WTC11 (cell line): ENCODE measurements at regions not wholly inside any gene's neighbourhood (a gene's known extent, or its start where the extent isn't known, plus 50 kb on each side); places are given as distances from the start of the nearest gene placed in this dataset.

Experiments
- ATAC-seq: fragments of 200-7000 bp; cut with Tn5 transposase; 2 replicates; pipeline ENCODE4 v1.10.0; 2021; ENCODE audit warnings: mild to moderate bottlenecking, moderate library complexity
- CTCF ChIA-PET: fragments of 300-600 bp; sonication (Branson Sonifier 250); formaldehyde crosslinking; loops from one replicate; lab custom pipeline; 2021; ENCODE audit warnings: antibody characterized with exemption; lab: Charles Lee
- POLR2A ChIA-PET: fragments of 350-600 bp; sonication (Branson Sonifier 250); formaldehyde crosslinking; loops from one replicate; lab custom pipeline; 2021; ENCODE audit warnings: antibody characterized with exemption; lab: Charles Lee
- DNase-seq: peaks from one replicate; pipeline ENCODE4 v3.0.0; 2021; ENCODE audit warnings: low spot score
- H3K27ac Mint-ChIP-seq: 2 replicates; pipeline ENCODE4 v1.8.0; 2021; ENCODE audit warnings: mixed read lengths
- H3K27me3 Mint-ChIP-seq: 2 replicates; pipeline ENCODE4 v1.8.0; 2021; ENCODE audit warnings: low read depth, mild to moderate bottlenecking, moderate library complexity, mixed read lengths
- H3K36me3 Mint-ChIP-seq: 2 replicates; pipeline ENCODE4 v1.8.0; 2021; ENCODE audit warnings: mixed read lengths
- H3K4me1 Mint-ChIP-seq: 2 replicates; pipeline ENCODE4 v1.8.0; 2022; ENCODE audit warnings: mixed read lengths
- H3K4me3 Mint-ChIP-seq: 2 replicates; pipeline ENCODE4 v1.8.0; 2021; ENCODE audit warnings: mild to moderate bottlenecking, moderate library complexity, mixed read lengths
- H3K9me3 Mint-ChIP-seq: 2 replicates; pipeline ENCODE4 v1.8.0; 2021; ENCODE audit warnings: mixed read lengths
- ATF2 ChIP-seq: sonication (generic); formaldehyde crosslinking; IDR thresholded peaks from 2 replicates; pipeline ENCODE4 v1.8.1; 2022; ENCODE audit warnings: low read depth, missing genetic modification reagents, borderline replicate concordance
- CREB1 ChIP-seq: sonication (generic); formaldehyde crosslinking; IDR thresholded peaks from 2 replicates; pipeline ENCODE4 v1.8.0; 2023; ENCODE audit warnings: mild to moderate bottlenecking, missing genetic modification reagents
- CREM ChIP-seq: sonication (generic); formaldehyde crosslinking; IDR thresholded peaks from 2 replicates; pipeline ENCODE4 v1.8.1; 2022; ENCODE audit warnings: mild to moderate bottlenecking, missing genetic modification reagents, moderate library complexity
- E2F5 ChIP-seq: sonication (generic); formaldehyde crosslinking; IDR thresholded peaks from 2 replicates; pipeline ENCODE4 v1.8.1; 2022; ENCODE audit warnings: mild to moderate bottlenecking, moderate library complexity, missing genetic modification reagents
- FOXP1 ChIP-seq: sonication (generic); formaldehyde crosslinking; IDR thresholded peaks from 2 replicates; pipeline ENCODE4 v1.8.0; 2022; ENCODE audit warnings: missing genetic modification reagents, mild to moderate bottlenecking, moderate library complexity, borderline replicate concordance
- FOXP4 ChIP-seq: sonication (generic); formaldehyde crosslinking; IDR thresholded peaks from 2 replicates; pipeline ENCODE4 v1.8.0; 2022; ENCODE audit warnings: mild to moderate bottlenecking, missing genetic modification reagents
- HMGA2 ChIP-seq: fragments of 250-450 bp; sonication (Bioruptor Pico); IDR thresholded peaks from 2 replicates; pipeline ENCODE4 v1.4.0; 2021; ENCODE audit warnings: mild to moderate bottlenecking, moderate library complexity
- NFE2L1 ChIP-seq: sonication (generic); formaldehyde crosslinking; IDR thresholded peaks from 2 replicates; pipeline ENCODE4 v1.8.1; 2023; ENCODE audit warnings: missing genetic modification reagents
- NFYB ChIP-seq: sonication (generic); formaldehyde crosslinking; conservative IDR thresholded peaks from 2 replicates; pipeline ENCODE4 v1.8.0; 2022; ENCODE audit warnings: low read depth, missing genetic modification reagents
- NR1H2 ChIP-seq: sonication (generic); formaldehyde crosslinking; IDR thresholded peaks from 2 replicates; pipeline ENCODE4 v1.9.0; 2021; ENCODE audit warnings: mild to moderate bottlenecking, moderate library complexity, missing genetic modification reagents
- PRDM15 ChIP-seq: sonication (generic); formaldehyde crosslinking; IDR thresholded peaks from 2 replicates; pipeline ENCODE4 v1.8.0; 2022; ENCODE audit warnings: missing genetic modification reagents
- PREB ChIP-seq: sonication (generic); formaldehyde crosslinking; IDR thresholded peaks from 2 replicates; pipeline ENCODE4 v1.8.1; 2022; ENCODE audit warnings: mild to moderate bottlenecking, missing genetic modification reagents, moderate library complexity, borderline replicate concordance
- STAT6 ChIP-seq: sonication (generic); formaldehyde crosslinking; conservative IDR thresholded peaks from 2 replicates; pipeline ENCODE4 v1.8.1; 2023; ENCODE audit warnings: mild to moderate bottlenecking, low read depth, missing genetic modification reagents, moderate library complexity
- TCF7 ChIP-seq: sonication (generic); formaldehyde crosslinking; IDR thresholded peaks from 2 replicates; pipeline ENCODE4 v1.8.0; 2022; ENCODE audit warnings: mild to moderate bottlenecking, low read depth, missing genetic modification reagents, moderate library complexity
- ZNF281 ChIP-seq: sonication (generic); formaldehyde crosslinking; IDR thresholded peaks from 2 replicates; pipeline ENCODE4 v1.8.0; 2023; ENCODE audit warnings: mild to moderate bottlenecking, missing genetic modification reagents
- ZNF416 ChIP-seq: fragments of 250-450 bp; sonication (Bioruptor Pico); IDR thresholded peaks from 2 replicates; pipeline ENCODE4 v1.9.0; 2021; ENCODE audit warnings: mild to moderate bottlenecking, inconsistent platforms
- ZNF425 ChIP-seq: fragments of 250-450 bp; sonication (Bioruptor Pico); conservative IDR thresholded peaks from 2 replicates; pipeline ENCODE4 v1.9.0; 2021; ENCODE audit warnings: mild to moderate bottlenecking

GRCh38 chr12:40168001-40168400 is 56.8 kb upstream of the LRRK2 start:
- no peak for TF ChIP-seq ZNF425 (CRISPR knock-in tag)
- TF ChIP-seq PREB: no peak
- no peak for TF ChIP-seq NR1H2 (CRISPR knock-in tag)
- TF ChIP-seq E2F5: no peak
- TF ChIP-seq ZNF416 (CRISPR knock-in tag): no peak
- no peak for TF ChIP-seq FOXP1 (CRISPR knock-in tag)
- TF ChIP-seq NFE2L1 (CRISPR knock-in tag): no peak
- no peak for TF ChIP-seq HMGA2 (CRISPR knock-in tag)
- TF ChIP-seq STAT6: no peak
- no peak for TF ChIP-seq CREM (CRISPR knock-in tag)
- no peak for TF ChIP-seq ATF2 (CRISPR knock-in tag)
- no peak for TF ChIP-seq TCF7 (CRISPR knock-in tag)
- TF ChIP-seq FOXP4 (CRISPR knock-in tag): no peak
- no peak for TF ChIP-seq NFYB (CRISPR knock-in tag)
- no peak for TF ChIP-seq ZNF281 (CRISPR knock-in tag)
- TF ChIP-seq CREB1 (CRISPR knock-in tag): no peak
- TF ChIP-seq PRDM15 (CRISPR knock-in tag): no peak
- Mint-ChIP-seq H3K36me3 (peaks cover 29% of the 10 kb centered on the region), H3K9me3 (peaks cover 57% of the 10 kb centered on the region), H3K4me1 (no peaks in the 10 kb centered on the region), H3K4me3 (no peak overlapping the region), H3K27ac (no peak overlapping the region), H3K27me3 (no peaks in the 10 kb centered on the region; the same call in 1 of the 2 replicates)
- ChIA-PET POLR2A (no interaction called here), CTCF (no interaction called here)
- ATAC-seq (no peak), DNase-seq (no peak)
